ENCODE measurements at regions not wholly inside any gene's neighbourhood (a gene's known extent, or its start where the extent isn't known, plus 50 kb on each side); places are given as distances from the start of the nearest gene placed in this dataset.
A peak's percentile ranks its signal among the peaks of the same experiment; 100 is the strongest.
"Not testable (repeated sequence)": the region's sequence is repeated elsewhere in the genome, so short reads cannot be mapped to it uniquely, and the experiment has no call there.

GRCh38 chr22:26939466-26939865, 282.1 kb downstream of the MIAT start:
- DNase-seq = no peak

- no peak for DNase-seq
Measured at GRCh38 chr22:26941896-26942636, 284.7 kb downstream of the MIAT start.

DNA sequence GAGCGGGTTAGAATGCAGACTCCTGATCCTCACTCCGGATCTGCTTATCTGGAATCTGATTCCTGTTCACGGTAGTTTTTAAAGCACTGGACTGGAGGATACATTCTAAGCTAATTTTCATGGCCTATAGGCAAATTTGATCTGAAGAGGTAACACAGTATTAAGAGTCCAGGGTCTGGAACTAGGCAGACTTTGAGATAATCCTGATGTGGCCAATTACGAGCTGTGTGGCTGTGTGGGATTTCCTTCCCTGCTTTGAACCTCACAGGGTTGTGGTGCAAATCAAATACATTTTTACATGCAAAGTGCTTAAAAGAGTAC, 285.2 kb downstream of the MIAT start:
- DNase-seq = no peak

DNA sequence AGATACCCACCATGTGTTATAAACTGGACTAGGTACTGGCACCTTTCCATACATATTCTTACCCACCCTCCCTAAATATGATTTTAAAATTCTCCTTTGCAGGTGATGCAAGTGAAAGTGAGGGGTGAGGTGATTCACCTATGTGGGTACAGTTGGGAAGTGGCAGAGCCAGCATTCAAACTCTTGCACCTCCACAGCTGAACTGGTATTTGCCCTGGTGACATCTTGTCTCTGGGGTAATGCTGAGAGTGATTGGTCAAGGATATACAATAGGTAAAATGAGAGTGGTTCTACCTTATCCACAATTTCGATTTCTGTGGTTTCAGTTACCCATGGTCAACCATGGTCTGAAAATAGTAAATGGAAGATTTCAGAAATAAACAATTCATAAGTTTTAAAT, 288.2 kb downstream of the MIAT start:
- no peak for DNase-seq

- no peak for DNase-seq
Measured at GRCh38 chr22:26949193-26949592, 291.8 kb downstream of the MIAT start.

GRCh38 chr22:26951139-26951538, 293.8 kb downstream of the MIAT start:
- not testable (repeated sequence) for DNase-seq

DNA sequence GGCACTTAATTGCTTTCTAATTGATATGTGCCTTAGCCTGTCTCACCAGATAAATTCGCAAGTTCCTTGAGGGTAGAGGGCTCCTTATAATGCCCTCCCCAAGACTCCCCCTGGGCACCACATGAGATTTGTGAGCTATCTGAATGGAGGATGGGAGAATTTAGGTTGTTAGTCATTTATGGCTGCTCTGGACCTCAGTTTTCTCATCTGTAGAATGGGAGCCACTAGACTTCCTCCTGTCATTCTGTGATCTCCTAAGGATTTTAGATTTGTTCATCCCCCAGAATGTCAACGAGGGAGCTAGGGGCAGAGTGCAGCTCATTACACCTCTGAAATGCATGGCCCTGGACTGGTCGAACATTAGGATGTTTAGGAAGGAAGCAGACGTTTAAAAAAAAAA, 294.6 kb downstream of the MIAT start:
- DNase-seq = no peak

GRCh38 chr22:26952451-26953011, 295.1 kb downstream of the MIAT start:
- peak; percentile 50 for DNase-seq

- DNase-seq = no peak
Measured at GRCh38 chr22:26953012-26953883, 295.9 kb downstream of the MIAT start.

GRCh38 chr22:26956371-26956770, 299.0 kb downstream of the MIAT start:
- no peak for DNase-seq

DNA sequence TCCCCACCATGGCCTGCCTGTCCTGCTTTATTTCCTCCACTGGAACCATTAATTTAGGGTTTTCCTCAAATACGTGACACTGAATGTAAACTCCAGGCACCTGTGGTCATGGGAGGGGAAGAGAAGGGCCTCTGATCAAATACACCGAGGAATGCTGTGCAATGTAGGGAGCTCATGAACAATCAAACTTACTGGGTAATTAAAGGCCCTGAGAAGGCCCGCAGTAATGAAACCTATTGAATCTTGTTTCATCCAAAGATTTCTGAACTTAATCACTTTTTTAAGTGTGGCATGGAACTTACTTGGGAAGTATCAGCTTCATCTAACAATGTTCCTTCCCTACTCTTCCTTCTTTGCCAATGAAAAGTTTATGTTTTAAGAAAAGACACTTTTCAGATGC, 299.8 kb downstream of the MIAT start:
- DNase-seq = no peak

- DNase-seq = no peak
Measured at GRCh38 chr22:26957897-26958296, 300.5 kb downstream of the MIAT start.

GRCh38 chr22:26958378-26958777, 301.0 kb downstream of the MIAT start:
- DNase-seq = no peak

GRCh38 chr22:26964642-26965041, 307.3 kb downstream of the MIAT start:
- no peak for DNase-seq

GRCh38 chr22:26967282-26967681, 309.9 kb downstream of the MIAT start:
- DNase-seq = no peak

DNA sequence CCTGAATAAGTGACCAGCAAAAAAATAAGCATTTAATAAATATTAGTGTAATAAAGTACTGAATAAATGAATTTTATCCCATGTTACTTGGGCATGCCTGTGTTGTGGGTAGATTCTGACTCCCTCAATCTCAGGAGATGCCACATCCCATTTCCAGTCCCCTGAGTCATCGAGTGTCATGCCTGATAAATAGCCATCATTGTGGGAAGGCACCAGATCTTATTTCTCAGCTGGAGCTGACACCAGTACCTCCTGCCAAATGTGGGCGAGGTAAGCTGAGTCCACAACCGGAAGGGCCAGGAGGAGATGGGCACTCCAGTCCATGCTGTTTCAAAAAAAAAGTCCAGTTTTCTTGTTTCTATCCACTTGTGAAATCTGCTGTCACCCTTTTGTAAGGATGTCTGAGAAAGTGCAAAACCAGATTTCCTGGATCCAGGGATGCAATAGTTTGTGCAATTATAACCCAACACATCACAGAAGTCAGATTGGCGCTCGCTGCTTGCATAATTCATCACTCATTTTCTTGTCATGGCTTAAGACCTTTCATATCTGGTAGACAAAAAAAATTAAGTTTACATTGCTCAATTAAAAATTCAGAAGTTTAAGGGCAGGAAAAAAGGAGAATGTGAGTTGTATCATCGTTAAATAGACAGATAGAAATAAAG, 311.6 kb downstream of the MIAT start:
- DNase-seq = no peak

DNA sequence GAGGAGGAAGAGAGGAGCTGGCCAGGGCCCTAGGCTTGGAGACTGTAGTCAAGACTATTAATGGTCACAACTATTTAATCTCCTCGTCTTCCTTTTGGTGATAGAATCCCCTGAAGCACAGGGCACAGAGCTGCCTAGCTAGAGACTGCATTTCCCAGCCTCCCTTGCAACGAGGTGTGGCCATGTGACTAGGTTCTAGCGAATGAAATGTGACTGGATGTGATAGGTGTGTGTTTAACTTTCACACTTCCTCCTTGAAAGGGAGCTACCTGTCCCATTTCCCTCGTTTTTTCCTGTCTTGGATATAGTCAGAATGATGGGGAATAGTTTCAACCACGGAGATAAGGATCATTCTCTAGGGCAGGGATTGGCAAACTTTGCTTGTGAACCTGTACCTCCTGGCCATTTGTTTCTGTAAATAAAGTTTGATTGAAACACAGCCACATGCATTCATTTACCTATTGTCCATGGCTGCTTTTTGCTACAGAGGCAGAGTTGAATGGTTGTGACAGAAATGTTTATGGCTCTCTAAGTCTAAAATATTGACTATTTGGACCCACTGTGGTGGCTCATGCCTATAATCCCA, 313.5 kb downstream of the MIAT start:
- no peak for DNase-seq

DNA sequence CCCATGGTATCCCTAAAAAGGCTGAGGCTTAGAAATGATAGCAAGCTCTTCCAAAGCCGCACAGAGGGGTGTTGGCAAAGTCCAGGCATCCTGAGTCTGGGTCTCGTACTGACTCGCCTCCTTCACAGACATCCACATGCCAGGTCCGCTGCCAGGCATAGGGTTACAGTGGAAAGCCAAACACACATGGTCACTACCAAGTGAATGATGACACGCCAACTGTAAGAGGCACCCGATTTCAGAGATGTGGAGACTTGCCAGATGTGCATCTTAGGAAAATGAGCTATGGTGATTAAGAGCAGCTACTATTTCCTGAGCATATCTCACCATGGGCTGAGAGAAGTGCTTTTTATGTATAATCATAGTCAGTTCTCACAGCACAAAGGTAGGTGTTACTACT, 314.9 kb downstream of the MIAT start:
- no peak for DNase-seq

- DNase-seq = not testable (repeated sequence)
Measured at GRCh38 chr22:26972915-26973314, 315.5 kb downstream of the MIAT start.

GRCh38 chr22:26974034-26974433, 316.6 kb downstream of the MIAT start:
- DNase-seq = no peak

GRCh38 chr22:26974914-26975803, 317.8 kb downstream of the MIAT start:
- DNase-seq = no peak

DNA sequence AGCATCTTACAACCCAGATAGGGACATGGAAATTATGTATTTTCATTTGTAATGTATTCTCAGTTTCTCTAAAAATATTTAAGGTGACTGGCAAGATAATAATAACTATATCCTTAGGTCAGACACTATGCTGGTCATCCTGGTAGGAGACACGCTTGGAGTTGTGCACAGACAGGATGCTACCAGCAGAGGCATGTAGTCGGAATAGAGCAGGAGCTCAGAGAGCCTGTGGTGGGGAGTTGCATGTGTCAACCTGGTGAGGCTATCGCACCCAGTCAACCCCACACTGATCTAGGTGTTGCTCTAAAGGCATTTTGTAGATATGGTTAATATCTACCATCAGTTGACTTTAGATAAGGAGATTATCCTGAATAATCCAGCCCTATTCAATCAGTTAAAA, 318.5 kb downstream of the MIAT start:
- DNase-seq = no peak
